Iris pigment epithelial cell (primary cell): ENCODE measurements at regions not wholly inside any gene's neighbourhood (a gene's known extent, or its start where the extent isn't known, plus 50 kb on each side); places are given as distances from the start of the nearest gene placed in this dataset.
"Not testable (repeated sequence)": the region's sequence is repeated elsewhere in the genome, so short reads cannot be mapped to it uniquely, and the experiment has no call there.

Experiments
- DNase-seq: peaks from one replicate; pipeline ENCODE4 v3.0.0-alpha.2; 2011; ENCODE audit warnings: low read depth

- no peak for DNase-seq
Measured at GRCh38 chr22:22946131-22946530, 58.5 kb downstream of the IGLL5 start.

GRCh38 chr22:22948651-22949571, 61.3 kb downstream of the IGLL5 start:
- DNase-seq: peak; percentile 39

- DNase-seq: no peak
Measured at GRCh38 chr22:22949953-22950352, 62.3 kb downstream of the IGLL5 start.

- no peak for DNase-seq
Measured at GRCh38 chr22:22951035-22951434, 63.4 kb downstream of the IGLL5 start.

GRCh38 chr22:22952531-22953280, 65.1 kb downstream of the IGLL5 start:
- no peak for DNase-seq

- no peak for DNase-seq
Measured at GRCh38 chr22:22953791-22954190, 66.2 kb downstream of the IGLL5 start.

GRCh38 chr22:22954656-22955055, 67.0 kb downstream of the IGLL5 start:
- DNase-seq: no peak

- no peak for DNase-seq
Measured at GRCh38 chr22:22955276-22955798, 67.7 kb downstream of the IGLL5 start.

GRCh38 chr22:22955866-22956535, 68.4 kb downstream of the IGLL5 start:
- peak; percentile 70 for DNase-seq

GRCh38 chr22:22957090-22957489, 69.5 kb downstream of the IGLL5 start:
- DNase-seq: no peak

- no peak for DNase-seq
Measured at GRCh38 chr22:22958621-22959020, 71.0 kb downstream of the IGLL5 start.

GRCh38 chr22:22959147-22959827, 71.7 kb downstream of the IGLL5 start:
- peak; percentile 69 for DNase-seq

- DNase-seq: no peak
Measured at GRCh38 chr22:22960307-22960706, 72.7 kb downstream of the IGLL5 start.

GRCh38 chr22:22961574-22961973, 74.0 kb downstream of the IGLL5 start:
- no peak for DNase-seq

GRCh38 chr22:22968366-22968765, 80.8 kb downstream of the IGLL5 start:
- no peak for DNase-seq

- DNase-seq: not testable (repeated sequence)
Measured at GRCh38 chr22:22972605-22973004, 85.0 kb downstream of the IGLL5 start.

- DNase-seq: no peak
Measured at GRCh38 chr22:22973336-22973735, 85.7 kb downstream of the IGLL5 start.

GRCh38 chr22:22974156-22974555, 86.5 kb downstream of the IGLL5 start:
- no peak for DNase-seq

GRCh38 chr22:22974795-22975580, 87.4 kb downstream of the IGLL5 start:
- DNase-seq: no peak

GRCh38 chr22:22976033-22976922, 88.7 kb downstream of the IGLL5 start:
- DNase-seq: no peak
